NCI-H2196 (cell line): ENCODE measurements at regions not wholly inside any gene's neighbourhood (a gene's known extent, or its start where the extent isn't known, plus 50 kb on each side); places are given as distances from the start of the nearest gene placed in this dataset.
A peak's percentile ranks its signal among the peaks of the same experiment; 100 is the strongest.
"Not testable (repeated sequence)": the region's sequence is repeated elsewhere in the genome, so short reads cannot be mapped to it uniquely, and the experiment has no call there.

Experiments
- DNase-seq: peaks from one replicate; lab custom pipeline; 2025; ENCODE audit not compliant: unreplicated experiment; lab: John Stamatoyannopoulos, UW

DNA sequence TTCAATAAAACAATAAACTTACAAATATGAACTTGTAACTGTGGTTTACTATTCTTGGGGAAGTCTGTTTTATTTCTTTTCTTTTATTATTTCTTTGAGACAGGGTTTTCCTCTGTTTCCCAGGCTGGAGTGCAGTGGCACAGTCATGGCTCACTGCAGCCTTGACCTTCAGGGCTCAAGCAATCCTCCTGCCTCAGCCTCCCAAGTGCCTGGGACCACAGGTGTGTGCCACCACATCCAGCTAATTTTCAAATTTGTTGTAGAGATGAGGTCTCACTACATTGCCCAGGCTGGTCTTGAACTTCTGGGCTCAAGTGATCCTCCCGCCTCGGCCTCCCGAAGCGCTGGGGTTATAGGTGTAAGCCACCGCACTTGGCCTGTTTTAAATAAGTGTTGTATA, 343.4 kb downstream of the SOX9 start:
- not testable (repeated sequence) for DNase-seq

DNA sequence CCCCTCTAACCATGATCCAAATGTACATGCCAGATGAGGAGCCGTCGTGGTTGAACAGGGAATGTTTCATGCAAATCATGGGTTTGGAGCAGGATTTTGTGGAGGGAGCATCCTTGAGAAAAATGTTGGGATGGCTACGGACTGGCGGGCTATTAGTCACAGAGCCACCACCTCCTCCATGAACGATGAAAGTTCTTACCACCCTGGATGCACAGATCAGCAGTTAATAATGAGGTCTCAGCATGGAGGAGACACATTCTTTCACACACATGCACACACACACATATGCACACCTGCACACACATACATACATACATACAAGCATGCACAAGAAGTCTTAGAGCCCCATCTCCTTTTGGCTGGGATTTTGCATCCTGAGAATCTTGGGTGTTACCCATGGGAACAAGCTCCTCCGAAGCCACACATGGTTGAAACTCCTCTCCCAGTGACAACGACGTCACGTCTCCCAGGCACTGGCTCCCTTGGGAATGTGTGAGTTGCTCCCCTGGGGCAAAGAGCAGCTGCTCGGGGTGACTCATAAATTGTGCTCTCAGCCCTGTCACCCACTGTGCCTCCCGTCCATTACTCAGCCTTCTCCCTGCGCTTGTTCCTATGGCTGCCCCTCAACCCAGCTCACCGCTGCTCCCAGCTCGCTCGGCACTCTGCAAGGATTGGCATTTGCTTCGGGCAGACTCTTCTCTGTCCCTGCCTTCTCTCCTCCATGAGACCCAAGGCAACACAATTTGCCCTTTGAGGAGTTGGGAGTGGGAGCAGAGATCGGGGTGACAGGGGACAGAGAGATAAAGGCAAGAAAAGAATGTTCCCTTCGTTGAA, 344.6 kb downstream of the SOX9 start:
- DNase-seq, result no peak

DNA sequence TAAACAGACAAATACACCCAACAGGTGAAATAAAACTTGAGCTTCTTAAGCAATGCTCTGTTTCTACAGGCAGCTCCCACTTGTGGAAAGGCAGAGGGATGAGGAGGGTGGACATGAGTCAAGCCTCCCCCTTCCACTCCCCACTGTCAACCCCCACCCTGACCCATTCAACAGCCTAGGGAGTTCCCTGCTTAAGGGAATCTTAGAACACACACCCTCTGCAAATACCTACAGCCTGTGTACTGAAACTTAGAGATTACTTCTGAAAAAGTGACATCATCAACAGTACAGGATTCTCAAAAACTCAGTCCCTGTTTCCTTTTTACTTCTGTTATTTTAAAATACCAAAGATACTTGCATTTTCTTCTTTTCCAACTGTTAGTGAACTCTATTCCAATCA, 345.4 kb downstream of the SOX9 start:
- no peak for DNase-seq

DNA sequence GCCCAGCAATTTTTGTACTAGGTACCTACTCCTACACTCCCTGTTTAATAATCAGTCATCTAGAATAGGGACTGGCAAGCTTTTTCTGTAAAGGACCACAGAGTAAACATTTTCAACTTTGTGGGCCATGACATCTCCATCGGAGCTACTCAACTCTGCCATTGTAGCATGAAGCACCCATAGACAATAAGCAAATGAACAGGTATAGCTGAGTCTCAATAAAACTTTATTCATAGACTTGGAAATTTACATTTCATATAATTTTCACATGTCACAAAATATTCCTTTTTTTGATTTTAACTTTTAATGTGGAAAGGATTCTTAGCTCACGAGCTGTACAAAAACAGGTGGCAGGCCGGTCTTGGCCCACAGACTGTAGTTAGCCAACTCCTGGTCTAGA, 345.8 kb downstream of the SOX9 start:
- DNase-seq, result no peak

DNA sequence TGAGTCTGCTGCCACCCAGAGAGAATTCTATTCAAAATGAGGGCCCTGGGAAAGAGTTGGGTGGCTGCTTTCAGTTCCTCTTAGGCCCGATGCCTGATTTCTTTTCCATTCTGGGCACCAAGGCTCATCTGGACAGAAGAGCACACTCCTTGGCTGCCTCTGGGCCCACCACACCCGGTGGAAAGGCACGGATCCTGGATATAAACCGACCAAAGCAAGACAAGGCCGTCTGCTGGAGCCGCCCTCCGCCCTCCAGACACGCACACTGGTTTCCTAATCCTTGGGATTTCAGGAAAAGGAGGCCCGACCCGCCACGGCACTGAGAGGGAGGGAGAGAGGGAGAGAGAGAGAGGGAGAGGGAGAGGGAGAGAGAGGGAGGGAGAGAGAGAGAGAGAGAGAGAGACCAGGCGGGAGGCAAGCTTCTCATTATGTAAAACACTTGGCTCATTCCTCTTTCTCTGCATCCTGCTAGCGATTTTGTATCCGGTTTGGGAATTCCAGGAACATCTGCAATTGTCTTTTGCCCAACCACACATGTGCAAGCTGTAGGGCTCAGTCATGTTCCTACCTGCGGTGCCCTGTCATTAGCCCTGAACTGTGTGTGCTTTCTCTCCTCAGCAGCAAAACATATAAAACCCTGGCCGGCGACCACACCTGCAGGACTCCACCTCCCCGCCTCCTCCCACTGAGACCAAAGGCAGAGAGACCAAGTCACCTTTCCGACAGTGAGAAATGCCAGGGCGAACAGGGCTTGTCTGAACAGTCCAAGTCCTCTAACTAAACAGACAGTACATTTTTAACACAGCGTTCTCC, 347.2 kb downstream of the SOX9 start:
- no peak for DNase-seq

DNA sequence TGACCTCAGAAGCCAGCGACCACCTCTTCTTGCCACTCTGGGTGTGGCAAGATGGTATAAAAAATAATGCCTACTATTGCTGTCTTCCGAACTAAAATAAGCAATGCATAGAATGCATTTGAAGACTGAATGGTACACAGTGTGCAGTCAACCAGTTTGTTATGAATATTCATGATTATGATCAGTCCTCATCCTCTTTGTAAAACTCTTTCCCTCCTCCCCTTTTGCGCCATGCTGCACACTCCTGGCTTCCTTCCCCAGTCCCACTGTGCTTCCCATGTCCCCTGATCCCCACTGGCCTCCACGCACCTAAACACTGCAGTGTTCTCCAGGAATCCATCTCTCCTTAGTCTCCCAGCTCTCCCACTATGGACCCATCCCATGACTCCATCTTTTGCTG, 348.0 kb downstream of the SOX9 start:
- no peak for DNase-seq

DNA sequence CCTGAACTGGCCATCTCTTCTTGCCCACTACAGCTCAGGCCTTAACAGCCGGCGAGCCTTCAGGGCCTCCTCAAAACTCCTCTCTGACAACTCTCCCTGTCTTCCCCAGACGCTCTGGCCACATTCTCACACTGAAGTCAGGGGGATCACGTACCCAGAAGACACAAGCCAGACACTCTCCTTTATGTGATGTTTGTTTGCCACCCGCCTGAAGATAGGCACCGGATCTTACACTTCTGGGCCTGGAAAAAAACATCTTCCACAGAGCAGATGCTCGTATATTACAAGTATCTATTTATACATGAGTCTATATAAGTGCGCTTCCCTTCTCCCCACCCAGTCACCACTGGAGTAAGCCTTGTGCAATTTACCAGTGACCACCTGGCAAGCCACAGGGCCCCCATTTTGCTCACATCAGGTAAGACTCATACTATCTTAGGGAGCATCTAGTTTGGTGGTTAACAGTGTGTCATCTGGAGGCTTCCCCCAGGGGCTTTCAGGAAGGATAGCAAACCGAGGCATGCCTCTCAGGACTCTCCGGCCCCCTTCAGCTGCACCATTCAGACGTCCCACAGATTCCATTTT, 349.4 kb downstream of the SOX9 start:
- DNase-seq, result no peak

DNA sequence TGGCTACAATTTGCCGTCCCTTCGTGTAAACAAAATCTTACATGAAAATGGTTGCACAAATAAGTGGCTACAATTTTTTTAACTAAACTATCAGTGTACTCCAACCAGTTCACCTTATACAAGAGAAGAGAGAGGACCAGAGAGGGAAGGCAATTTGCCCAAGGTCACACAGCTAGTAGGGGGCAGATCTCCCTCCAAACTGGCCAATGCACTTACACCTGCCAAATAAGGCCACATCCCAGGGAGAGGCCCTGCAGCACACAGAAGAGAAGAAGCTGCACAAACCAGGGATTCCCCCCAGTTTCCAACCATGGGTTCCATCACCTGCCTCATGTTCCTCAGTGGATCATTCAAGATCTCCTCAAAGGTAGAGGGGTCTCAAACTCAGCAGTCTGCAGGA, 349.9 kb downstream of the SOX9 start:
- no peak for DNase-seq

DNA sequence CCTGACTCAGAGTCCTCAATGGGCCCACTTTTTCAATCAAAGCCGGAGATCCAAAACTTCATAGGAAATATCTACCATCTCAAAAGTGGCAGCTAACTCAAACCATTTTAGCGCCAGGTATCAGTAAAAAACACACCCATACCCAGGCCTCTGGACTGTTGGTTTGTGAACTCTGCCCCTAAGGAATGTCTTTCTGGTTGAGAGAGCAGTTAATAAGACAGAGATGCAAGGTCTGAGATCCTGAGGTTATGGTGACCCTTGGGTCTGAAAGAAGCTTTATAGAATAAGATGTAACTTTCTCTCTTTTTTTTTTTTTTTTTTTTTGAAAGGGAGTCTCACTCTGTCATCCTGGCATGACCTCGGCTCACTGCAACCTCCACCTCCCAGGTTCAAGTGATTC, 350.5 kb downstream of the SOX9 start:
- no peak for DNase-seq

DNA sequence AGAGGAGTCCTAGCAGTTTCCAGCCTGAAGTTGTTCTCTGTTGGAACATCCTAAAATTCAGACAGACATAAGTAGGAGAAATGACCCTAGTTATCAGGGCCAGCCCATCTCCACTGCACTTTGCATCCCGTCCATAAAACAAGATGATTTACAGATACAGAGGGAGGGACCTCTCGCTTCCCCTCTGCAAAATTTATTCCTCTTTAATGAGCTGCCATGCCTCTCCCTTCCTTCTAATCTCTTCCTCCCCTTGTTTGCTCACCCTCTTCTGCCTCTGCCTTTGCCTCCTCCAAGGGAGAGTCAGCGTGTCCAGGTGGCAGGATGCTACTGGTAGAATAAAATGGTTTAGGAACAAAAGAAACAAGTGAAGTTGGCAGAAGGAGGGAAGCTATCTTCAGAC, 351.3 kb downstream of the SOX9 start:
- DNase-seq, result no peak

DNA sequence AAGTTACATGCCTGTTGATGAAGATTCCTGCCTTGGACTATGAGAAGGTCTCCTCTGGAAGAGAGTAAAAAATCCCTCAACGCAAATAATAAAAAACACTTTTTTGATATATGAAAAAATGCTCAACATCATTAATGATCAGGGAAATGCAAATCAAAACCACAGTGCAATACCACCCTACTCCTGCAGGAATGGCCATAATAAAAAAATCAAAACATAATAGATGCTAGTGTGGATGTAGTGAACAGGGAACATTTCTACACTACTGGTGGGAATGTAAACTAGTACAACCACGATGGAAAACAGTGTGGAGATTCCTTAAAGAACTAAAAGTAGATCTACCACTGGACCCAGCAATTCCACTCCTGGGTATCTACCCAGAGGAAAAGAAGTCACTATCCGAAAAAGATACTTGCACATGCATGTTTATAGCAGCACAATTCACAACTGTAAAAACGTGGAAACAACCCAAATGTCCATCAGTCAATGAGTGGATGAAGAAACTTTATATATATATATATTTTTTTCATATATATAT, 352.1 kb downstream of the SOX9 start:
- DNase-seq, result not testable (repeated sequence)

DNA sequence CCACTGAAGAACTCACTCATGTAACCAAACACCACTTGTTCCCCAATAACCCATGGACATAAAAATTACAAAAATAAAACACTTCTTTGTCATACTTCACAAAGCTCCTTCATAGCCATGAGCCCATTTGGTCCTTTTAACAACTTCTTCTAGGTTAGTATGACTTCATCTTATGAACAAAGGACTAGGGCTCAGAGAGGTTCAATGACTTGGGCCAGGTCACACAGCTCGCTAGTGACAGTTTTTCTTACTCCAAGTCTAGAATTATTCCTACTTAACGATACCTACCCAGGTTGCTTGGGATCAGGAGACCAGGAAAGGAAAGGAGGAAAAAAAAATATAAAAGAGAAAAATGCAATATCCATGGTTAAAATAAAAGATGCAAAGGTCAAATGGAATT, 353.4 kb downstream of the SOX9 start:
- no peak for DNase-seq

DNA sequence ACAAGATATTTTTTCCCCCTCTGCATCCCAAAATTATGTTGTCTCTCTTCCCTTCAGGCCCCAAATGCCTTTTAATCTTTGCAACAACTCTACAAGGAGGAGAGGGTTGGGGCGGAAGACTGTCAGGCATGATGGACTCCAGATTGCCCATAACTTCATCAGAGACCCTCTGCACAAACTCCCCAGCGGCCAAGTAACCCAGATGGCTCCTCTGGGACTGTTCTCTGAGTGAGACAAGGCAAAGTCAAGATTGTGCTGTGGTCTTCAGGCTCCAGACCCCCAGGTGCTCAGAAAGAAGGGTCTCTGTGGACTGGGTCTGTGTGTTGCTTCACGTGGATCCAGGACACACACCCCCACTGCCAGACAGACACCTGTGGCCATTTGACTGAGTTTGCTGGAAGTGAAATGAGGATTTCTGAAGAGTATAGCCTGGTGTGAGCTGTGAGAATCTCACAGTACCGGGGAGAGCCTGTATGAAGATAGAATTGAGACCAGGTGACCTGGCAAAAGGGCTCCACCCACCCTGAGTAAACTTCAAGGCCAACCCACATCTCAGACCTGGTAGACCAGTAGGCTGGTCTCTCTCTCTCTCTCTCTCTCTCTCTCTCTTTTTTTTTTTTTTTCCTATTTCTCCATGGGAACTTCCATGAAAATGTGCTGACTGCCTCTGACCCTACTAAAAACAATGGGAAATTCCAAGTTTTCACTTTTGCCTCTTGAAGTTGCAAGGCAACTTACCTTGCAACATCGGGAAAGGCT, 354.1 kb downstream of the SOX9 start:
- DNase-seq, result no peak

DNA sequence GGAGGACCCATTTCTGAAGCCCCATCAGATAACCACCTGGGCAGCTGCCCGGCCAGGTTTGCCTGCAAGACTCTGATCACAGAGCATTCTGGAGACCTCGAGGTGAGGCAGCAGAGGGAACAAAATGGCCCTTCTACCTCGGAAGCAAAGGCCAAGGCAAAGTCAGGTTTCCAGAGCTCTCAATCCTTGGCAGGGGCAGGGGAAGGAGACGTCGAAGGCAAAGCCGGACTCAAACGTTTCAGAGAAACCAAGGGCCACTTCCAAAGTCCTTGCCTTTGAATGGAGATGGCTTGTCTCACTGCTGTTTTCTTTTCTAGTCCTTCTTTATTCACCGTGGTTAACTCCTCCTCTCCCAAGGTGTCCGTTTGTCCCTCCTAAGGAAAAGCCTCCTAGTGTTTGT, 355.3 kb downstream of the SOX9 start:
- no peak for DNase-seq

DNA sequence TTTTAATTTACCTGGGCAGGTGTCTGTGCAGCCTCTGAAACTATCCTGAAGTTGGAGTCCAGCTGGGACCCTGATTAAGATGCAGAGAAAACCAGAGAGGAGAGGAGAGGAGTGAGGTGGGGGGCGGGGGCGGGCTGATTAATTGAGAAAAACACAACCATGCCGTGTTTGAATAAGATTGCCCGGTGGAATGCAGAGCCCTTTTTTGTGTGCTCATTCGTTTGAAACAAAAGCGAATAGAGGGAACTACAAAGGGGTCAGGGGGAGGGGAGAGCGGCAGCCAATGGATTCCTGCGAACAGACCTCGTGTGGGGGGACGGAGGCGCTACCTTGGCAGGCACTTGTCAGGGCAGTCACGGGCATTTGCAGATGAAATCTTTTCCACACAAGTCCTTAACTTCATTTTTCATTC, 355.8 kb downstream of the SOX9 start:
- DNase-seq, result no peak

DNA sequence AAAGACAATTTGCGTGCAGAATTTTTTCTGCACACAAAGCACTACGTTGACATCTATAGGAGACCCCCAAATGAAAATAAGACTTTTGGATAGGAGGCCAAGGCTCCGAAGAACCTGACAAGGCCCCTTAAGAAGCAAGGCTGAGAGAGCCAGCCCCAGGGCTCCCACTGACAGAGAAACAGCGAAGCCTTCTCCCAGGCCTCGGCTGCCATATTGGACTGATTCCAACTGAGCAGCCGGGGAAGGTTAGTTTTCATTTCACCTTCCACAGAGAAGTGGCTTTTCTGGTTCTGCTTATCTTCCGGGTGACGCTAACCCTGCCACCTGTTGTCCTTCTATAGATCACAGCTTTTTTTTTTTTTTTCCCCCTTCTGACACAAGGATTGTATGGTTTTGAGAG, 356.7 kb downstream of the SOX9 start:
- DNase-seq, result peak; percentile 82

DNA sequence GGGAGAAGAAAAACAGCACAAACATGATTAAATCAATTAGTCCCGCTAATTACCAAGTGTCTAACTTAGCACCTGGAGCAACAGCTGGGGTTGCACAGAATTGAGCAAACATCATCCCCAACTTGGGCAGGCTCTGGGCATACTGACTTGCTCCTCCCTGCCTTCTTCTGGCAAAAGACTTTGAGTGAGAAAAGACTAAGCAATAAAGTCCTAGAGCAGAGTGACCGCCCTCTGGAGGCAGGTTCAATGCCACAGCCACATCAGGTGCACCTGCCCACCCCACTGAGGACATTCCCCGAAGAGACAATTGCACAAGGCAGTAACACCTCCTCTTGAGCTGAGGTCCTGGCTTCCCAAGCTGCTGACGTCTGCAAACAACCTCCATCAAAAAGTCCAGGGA, 358.3 kb downstream of the SOX9 start:
- DNase-seq, result peak; percentile 52

DNA sequence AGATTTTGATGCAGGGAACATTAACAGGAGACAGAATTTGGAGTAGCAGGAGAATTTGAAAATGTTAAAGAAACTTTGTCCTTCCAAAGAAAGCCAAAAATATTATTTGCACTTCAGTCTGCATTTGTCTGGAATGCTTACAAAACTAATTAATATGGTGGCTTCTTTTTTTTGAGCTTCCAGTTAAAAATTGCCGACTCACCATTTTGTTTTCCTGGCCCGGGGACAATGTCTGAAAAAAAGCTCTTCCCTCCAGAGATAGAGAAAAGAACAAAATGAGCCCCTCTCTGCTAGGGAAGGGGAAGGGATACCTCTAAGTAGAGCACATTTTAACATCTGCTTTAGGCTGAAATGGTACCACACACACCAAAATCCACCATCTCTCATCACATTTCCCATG, 360.8 kb downstream of the SOX9 start:
- no peak for DNase-seq

DNA sequence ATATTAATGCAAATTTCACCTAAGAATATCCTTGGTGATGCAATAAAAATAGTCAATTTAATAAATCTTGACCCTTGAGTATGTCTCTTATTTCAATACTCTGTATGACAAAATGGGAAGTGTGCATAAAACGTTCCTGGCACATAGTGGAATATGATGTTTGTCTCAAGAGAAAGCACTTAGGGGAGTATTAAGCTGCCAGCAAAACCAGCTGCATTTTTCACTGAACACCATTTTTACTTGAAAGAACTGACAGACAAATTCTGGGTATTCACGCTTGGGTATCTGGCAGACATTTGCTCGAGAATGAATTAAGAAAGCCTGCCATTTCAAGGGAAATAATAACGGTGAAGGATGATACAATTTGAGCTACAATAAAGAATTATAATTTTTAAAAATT, 364.8 kb downstream of the SOX9 start:
- no peak for DNase-seq

DNA sequence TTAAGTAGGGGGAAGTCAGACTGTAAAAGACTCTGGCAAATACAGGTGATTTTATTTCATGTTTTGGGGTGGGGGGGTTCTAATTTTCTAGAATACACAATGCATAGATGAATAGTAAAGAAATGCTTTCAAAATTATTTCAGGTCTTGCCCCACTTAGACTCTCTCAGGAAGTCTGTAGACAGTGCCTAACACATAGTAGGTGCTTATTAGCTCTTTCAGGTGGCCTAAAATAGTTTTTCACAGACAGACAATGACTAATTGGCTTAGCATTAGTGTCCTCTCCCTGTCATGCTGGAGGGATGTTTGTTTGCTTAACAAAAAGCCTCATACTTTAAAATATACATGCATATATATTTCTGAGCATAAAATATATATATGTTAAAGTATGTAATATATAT, 366.0 kb downstream of the SOX9 start:
- DNase-seq, result no peak
